ENCODE measurements at regions not wholly inside any gene's neighbourhood (a gene's known extent, or its start where the extent isn't known, plus 50 kb on each side); places are given as distances from the start of the nearest gene placed in this dataset.
A peak's percentile ranks its signal among the peaks of the same experiment; 100 is the strongest.

DNA sequence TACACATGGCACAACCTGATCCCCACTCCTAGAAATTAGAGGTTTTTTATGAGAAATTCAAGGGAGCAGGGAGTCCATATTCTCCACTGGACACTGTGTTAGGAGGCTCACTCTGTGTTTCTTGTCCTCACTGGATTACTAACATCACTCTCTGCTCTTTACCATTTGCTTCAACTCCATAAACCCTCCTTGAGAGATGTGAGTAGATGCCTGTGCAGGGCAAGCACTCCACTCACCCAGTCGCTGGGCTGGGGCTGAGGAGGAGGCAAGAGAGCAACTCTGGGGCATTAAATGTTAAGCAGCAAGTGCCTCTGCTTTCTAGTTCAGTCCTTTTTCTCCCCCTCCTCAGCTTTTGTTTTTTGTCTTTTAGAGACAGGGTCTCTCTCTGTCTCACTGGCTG, 115.1 kb downstream of the LARP7 start:
- H3K27me3 Mint-ChIP-seq (ENCODE audit: low read depth) = no peaks in the 10 kb centered on the region
- no peaks in the 10 kb centered on the region for H4K20me1 ChIP-seq (ENCODE audit: control insufficient read depth, insufficient read depth, insufficient read length)
- H3K4me1 ChIP-seq (ENCODE audit: insufficient read depth, low read length) = peaks cover 12% of the 10 kb centered on the region
- TF ChIP-seq CTCF (conservative IDR thresholded peaks at IDR 0.05) = no peak
- H3K4me3 Mint-ChIP-seq = no peak overlapping the region
- H3K23ac ChIP-seq (ENCODE audit: insufficient read length, low read depth, low read length) = no peak overlapping the region
- H4K5ac ChIP-seq (ENCODE audit: insufficient read length, low read depth, low read length) = no peak overlapping the region
- H2BK20ac ChIP-seq (ENCODE audit: low read depth, low read length, poor library complexity, severe bottlenecking) = no peak overlapping the region
- no CpG with 5 or more reads among the region's 1 CpG for WGBS (ENCODE audit: extremely low coverage, insufficient read length, low lambda C conversion rate)
- peaks cover 10 to 33% (median 22%) of the 10 kb centered on the region in 3 experiments for H3K36me3 Mint-ChIP-seq (ENCODE audit: insufficient read depth in 1 of 3, low read depth in 3 of 3)
- peaks cover 2% of the 10 kb centered on the region; the same call in 1 of the 2 replicates for H3K79me2 ChIP-seq (ENCODE audit: insufficient read depth, low read length)
- DNase-seq = no peak
- no peak overlapping the region for H3K14ac ChIP-seq (ENCODE audit: insufficient read depth, low read length)
- H3K56ac ChIP-seq (ENCODE audit: insufficient read length, low read depth, low read length) = no peak overlapping the region
- H2BK15ac ChIP-seq (ENCODE audit: low read depth, low read length) = no peak overlapping the region
- no peaks in the 10 kb centered on the region for H3K79me1 ChIP-seq (ENCODE audit: insufficient read depth, low read depth, low read length, poor library complexity, severe bottlenecking)
- peak overlapping the region; percentile 95 to 100 (median 99) for H3K27ac Mint-ChIP-seq
- no peak overlapping the region for H2AFZ ChIP-seq (ENCODE audit: low read length)
- H3K9me3 ChIP-seq (ENCODE audit: control insufficient read depth, low read depth, low read length) = no peaks in the 10 kb centered on the region
- H3K4me1 Mint-ChIP-seq = peaks cover 47 to 49% of the 10 kb centered on the region in 2 experiments
- peak overlapping the region; percentile 94 for H3K27ac ChIP-seq (ENCODE audit: insufficient read length, low read depth, low read length)
- no peak overlapping the region for H2BK12ac ChIP-seq (ENCODE audit: insufficient read length, low read depth, low read length)
- no peak overlapping the region for H3K4ac ChIP-seq (ENCODE audit: low read depth, low read length)
- no peaks in the 10 kb centered on the region for H3K23me2 ChIP-seq (ENCODE audit: insufficient read length, low read depth, low read length, poor library complexity, severe bottlenecking)
- no peaks in the 10 kb centered on the region for H3K27me3 ChIP-seq (ENCODE audit: insufficient read depth, low read length)
- no peak overlapping the region for H3K18ac ChIP-seq (ENCODE audit: insufficient read length, low read depth, low read length)
- H3K4me2 ChIP-seq (ENCODE audit: insufficient read depth, insufficient read length, low read length) = peak overlapping the region; percentile 5
- H3K9me3 Mint-ChIP-seq = no peaks in the 10 kb centered on the region; a peak in 1 of 5 replicates
- no peak overlapping the region for H3K9ac ChIP-seq (ENCODE audit: extremely low read depth, insufficient read length, low read length)
- peak overlapping the region; percentile 4 for H2BK5ac ChIP-seq (ENCODE audit: insufficient read length, low read length)
- no peak overlapping the region for H2AK5ac ChIP-seq (ENCODE audit: insufficient read length, low read length)
- H4K8ac ChIP-seq (replicated peaks; ENCODE audit: insufficient read length, low read depth, low read length) = no peak overlapping the region
- no peak overlapping the region for H3T11ph ChIP-seq (ENCODE audit: low read length)
- no peak overlapping the region for H2BK120ac ChIP-seq (ENCODE audit: low read depth, low read length, poor library complexity, severe bottlenecking)
- H4K91ac ChIP-seq (ENCODE audit: insufficient read length, low read depth, low read length) = no peak overlapping the region

All from H9 (cell line).